ENCODE measurements at regions not wholly inside any gene's neighbourhood (a gene's known extent, or its start where the extent isn't known, plus 50 kb on each side); places are given as distances from the start of the nearest gene placed in this dataset.
"Not testable (repeated sequence)": the region's sequence is repeated elsewhere in the genome, so short reads cannot be mapped to it uniquely, and the experiment has no call there.

GRCh38 chr14:89660625-89661233, 243.7 kb upstream of the FOXN3 start:
- DNase-seq (ENCODE audit: low spot score), result not testable (repeated sequence)

- DNase-seq (ENCODE audit: low spot score), result no peak
Measured at GRCh38 chr14:89660166-89660565, 243.1 kb upstream of the FOXN3 start.

GRCh38 chr14:89658977-89659670, 242.1 kb upstream of the FOXN3 start:
- DNase-seq (ENCODE audit: low spot score), result no peak

GRCh38 chr14:89657014-89657413, 240.0 kb upstream of the FOXN3 start:
- no peak for DNase-seq (ENCODE audit: low spot score)

GRCh38 chr14:89654998-89655397, 238.0 kb upstream of the FOXN3 start:
- DNase-seq (ENCODE audit: low spot score), result no peak

GRCh38 chr14:89652352-89652751, 235.3 kb upstream of the FOXN3 start:
- DNase-seq (ENCODE audit: low spot score), result no peak

GRCh38 chr14:89651805-89652204, 234.8 kb upstream of the FOXN3 start:
- DNase-seq (ENCODE audit: low spot score), result no peak

- no peak for DNase-seq (ENCODE audit: low spot score)
Measured at GRCh38 chr14:89650077-89650978, 233.3 kb upstream of the FOXN3 start.

- no peak for DNase-seq (ENCODE audit: low spot score)
Measured at GRCh38 chr14:89649451-89650075, 232.5 kb upstream of the FOXN3 start.

GRCh38 chr14:89648924-89649323, 231.9 kb upstream of the FOXN3 start:
- DNase-seq (ENCODE audit: low spot score), result no peak

GRCh38 chr14:89648510-89648909, 231.5 kb upstream of the FOXN3 start:
- DNase-seq (ENCODE audit: low spot score), result no peak

GRCh38 chr14:89646971-89647370, 229.9 kb upstream of the FOXN3 start:
- DNase-seq (ENCODE audit: low spot score), result no peak

- DNase-seq (ENCODE audit: low spot score), result no peak
Measured at GRCh38 chr14:89644641-89645040, 227.6 kb upstream of the FOXN3 start.

- DNase-seq (ENCODE audit: low spot score), result no peak
Measured at GRCh38 chr14:89641495-89642175, 224.6 kb upstream of the FOXN3 start.

- no peak for DNase-seq (ENCODE audit: low spot score)
Measured at GRCh38 chr14:89640141-89640540, 223.1 kb upstream of the FOXN3 start.

GRCh38 chr14:89639687-89640086, 222.7 kb upstream of the FOXN3 start:
- no peak for DNase-seq (ENCODE audit: low spot score)

- DNase-seq (ENCODE audit: low spot score), result no peak
Measured at GRCh38 chr14:89638891-89639290, 221.9 kb upstream of the FOXN3 start.

- DNase-seq (ENCODE audit: low spot score), result no peak
Measured at GRCh38 chr14:89637581-89637980, 220.5 kb upstream of the FOXN3 start.

- no peak for DNase-seq (ENCODE audit: low spot score)
Measured at GRCh38 chr14:89635615-89636014, 218.6 kb upstream of the FOXN3 start.

- DNase-seq (ENCODE audit: low spot score), result no peak
Measured at GRCh38 chr14:89634037-89634436, 217.0 kb upstream of the FOXN3 start.

- DNase-seq (ENCODE audit: low spot score), result no peak
Measured at GRCh38 chr14:89630101-89630829, 213.2 kb upstream of the FOXN3 start.

All from putamen (tissue), 1 donor.